ENCODE measurements at regions not wholly inside any gene's neighbourhood (a gene's known extent, or its start where the extent isn't known, plus 50 kb on each side); places are given as distances from the start of the nearest gene placed in this dataset.

- TF ChIP-seq CTCF (IDR thresholded peaks at IDR 0.05 in 2 of 3, conservative IDR thresholded peaks at IDR 0.05 in 1 of 3; ENCODE audit: borderline replicate concordance in 1 of 3, insufficient read depth in 1 of 3, low read depth in 2 of 3, low read length in 2 of 3) (no peak), REST (IDR thresholded peaks at IDR 0.05; ENCODE audit: low read depth) (no peak), YY1 (IDR thresholded peaks at IDR 0.05; ENCODE audit: extremely low read depth, insufficient replicate concordance, low read depth, low read length) (no peak), POLR2A (IDR thresholded peaks at IDR 0.05; ENCODE audit: borderline replicate concordance, extremely low read depth, insufficient read depth, insufficient read length) (no peak), SP1 (IDR thresholded peaks at IDR 0.05; ENCODE audit: low read depth) (no peak), EZH2 (IDR thresholded peaks at IDR 0.05) (no peak), CBX3 (IDR thresholded peaks at IDR 0.05; ENCODE audit: low read depth) (no peak)
Observed at GRCh38 chrX:39465906-39466305, 631.9 kb downstream of the BCOR start.

Measured in HCT116 (cell line).